ENCODE measurements at regions not wholly inside any gene's neighbourhood (a gene's known extent, or its start where the extent isn't known, plus 50 kb on each side); places are given as distances from the start of the nearest gene placed in this dataset.
A peak's percentile ranks its signal among the peaks of the same experiment; 100 is the strongest.

DNA sequence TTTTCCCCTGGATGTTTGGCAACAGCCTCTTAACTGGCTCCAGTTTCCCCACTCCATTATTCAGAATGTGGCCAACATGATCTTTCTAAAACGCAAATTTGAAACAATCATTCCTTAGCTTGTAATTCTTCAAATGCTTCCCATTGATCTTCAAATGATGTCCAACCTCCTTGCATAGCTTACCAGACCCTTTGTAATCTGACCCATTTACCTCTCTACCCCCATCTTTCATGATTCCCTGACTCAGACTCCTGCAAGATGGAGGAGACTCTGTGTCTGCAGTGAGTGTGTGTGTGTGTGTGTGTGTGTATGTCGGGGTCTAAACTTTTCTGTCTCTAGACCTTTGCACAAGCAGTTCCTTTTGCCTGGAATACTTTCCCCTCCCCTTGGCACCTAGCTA, 515.7 kb upstream of the PROK2 start:
- no peak overlapping the region for H3K4me3 ChIP-seq (ENCODE audit: low read depth, low read length)
- DNase-seq (ENCODE audit: low read depth): no peak
- in situ Hi-C loops (cut with HindIII; ENCODE audit: low sequenced_read_pairs): no loop called here
- TF ChIP-seq, protein P1, sequence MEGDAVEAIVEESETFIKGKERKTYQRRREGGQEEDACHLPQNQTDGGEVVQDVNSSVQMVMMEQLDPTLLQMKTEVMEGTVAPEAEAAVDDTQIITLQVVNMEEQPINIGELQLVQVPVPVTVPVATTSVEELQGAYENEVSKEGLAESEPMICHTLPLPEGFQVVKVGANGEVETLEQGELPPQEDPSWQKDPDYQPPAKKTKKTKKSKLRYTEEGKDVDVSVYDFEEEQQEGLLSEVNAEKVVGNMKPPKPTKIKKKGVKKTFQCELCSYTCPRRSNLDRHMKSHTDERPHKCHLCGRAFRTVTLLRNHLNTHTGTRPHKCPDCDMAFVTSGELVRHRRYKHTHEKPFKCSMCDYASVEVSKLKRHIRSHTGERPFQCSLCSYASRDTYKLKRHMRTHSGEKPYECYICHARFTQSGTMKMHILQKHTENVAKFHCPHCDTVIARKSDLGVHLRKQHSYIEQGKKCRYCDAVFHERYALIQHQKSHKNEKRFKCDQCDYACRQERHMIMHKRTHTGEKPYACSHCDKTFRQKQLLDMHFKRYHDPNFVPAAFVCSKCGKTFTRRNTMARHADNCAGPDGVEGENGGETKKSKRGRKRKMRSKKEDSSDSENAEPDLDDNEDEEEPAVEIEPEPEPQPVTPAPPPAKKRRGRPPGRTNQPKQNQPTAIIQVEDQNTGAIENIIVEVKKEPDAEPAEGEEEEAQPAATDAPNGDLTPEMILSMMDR (IDR thresholded peaks at IDR 0.05; ENCODE audit: low read depth, low read length, missing control alignments): no peak

DNA sequence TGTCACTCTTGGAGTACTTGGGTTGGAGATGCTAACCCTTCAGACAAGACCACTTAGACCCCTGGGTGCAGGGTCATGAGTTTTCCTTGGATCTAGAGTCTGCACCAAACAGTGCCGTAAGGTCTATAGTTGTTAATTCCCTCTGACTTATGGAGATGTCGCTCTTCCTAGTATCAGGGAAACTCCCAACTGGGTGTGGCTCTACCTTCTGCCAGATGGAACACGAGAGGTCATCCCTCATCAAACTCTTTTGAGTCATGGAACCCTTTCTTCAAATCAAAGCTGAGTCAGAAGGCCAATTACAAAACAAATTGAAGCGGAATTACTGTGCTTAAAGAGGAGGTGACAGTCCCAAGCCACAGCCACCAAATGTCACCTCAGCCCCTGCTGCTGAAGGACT, 514.9 kb upstream of the PROK2 start:
- no peak for DNase-seq (ENCODE audit: low read depth)
- in situ Hi-C loops (cut with HindIII; ENCODE audit: low sequenced_read_pairs): no loop called here
- no peak overlapping the region for H3K4me3 ChIP-seq (ENCODE audit: low read depth, low read length)
- TF ChIP-seq, protein P1 (IDR thresholded peaks at IDR 0.05; ENCODE audit: low read depth, low read length, missing control alignments): no peak

DNA sequence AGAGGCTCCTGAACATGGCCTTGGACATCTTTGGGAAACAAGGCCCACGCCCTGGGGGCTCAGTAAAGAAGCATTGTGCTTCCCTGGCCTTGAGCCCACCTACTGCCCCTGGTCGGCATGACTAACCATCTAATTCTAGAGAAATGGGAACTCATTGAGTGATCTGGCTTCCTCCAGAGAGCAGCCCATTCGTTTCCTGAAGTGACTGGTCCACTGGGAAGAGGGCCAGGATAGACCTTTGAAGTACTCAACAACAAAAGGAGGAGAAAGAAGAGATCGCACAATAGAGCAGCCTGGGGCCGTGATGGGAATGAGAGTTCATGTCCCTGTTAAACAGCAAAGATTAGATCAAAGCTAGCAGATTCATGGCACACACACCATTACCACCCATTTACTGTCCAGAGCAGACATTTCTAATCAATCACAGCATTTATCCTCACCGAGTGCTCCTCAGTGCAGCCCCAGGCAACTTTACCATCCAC, 514.4 kb upstream of the PROK2 start:
- peak; percentile 53 for DNase-seq (ENCODE audit: low read depth)
- in situ Hi-C loops (cut with HindIII; ENCODE audit: low sequenced_read_pairs): no loop called here
- H3K4me3 ChIP-seq (ENCODE audit: low read depth, low read length): no peak overlapping the region
- TF ChIP-seq, protein P1 (IDR thresholded peaks at IDR 0.05; ENCODE audit: low read depth, low read length, missing control alignments): no peak

DNA sequence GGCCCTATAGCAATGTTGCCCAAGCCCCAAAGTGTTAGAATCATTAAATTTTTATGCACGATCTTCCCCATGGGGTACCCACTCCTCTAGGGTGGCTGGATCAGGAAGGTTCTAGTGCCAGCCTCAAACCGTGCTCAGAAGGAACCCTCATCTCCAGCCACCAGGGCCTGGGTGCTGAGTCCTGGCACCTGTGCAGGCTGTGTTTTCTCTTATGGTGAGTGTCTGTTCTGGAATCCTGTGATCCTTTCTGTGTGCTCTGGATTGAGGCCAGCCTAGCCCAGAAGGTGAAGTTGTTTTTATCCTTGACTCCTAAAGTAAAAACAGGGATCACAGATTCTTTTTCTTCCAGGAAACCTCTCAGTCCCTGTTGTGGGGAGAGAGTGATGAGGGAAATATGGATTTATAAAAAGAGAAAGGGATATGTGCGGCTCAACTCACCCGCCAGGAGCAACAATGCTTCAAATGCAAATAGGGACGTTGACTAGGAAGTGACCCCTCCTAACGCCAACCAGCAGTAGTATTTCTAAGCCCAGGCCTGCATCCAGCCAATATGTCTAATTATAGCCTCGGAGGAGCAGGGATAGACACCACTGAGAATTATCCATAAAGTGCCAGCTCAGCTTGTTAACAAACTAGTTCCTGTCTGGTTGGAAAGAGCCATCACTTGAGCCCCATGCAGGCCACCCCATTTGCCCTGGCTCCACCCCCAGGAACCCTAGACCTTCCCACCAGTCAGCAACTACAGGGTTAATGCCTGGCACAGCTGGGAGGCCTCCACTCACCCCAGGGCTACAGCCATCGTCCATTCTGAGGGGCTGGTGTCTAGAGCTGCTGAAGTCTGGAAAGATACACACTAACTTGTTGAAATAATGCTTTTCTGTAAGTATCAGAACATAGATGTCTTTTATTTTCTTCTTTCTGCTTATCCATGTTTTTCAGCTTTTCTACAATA, 513.5 kb upstream of the PROK2 start:
- TF ChIP-seq, protein P1 (IDR thresholded peaks at IDR 0.05; ENCODE audit: low read depth, low read length, missing control alignments): no peak
- H3K4me3 ChIP-seq (ENCODE audit: low read depth, low read length): no peak overlapping the region

DNA sequence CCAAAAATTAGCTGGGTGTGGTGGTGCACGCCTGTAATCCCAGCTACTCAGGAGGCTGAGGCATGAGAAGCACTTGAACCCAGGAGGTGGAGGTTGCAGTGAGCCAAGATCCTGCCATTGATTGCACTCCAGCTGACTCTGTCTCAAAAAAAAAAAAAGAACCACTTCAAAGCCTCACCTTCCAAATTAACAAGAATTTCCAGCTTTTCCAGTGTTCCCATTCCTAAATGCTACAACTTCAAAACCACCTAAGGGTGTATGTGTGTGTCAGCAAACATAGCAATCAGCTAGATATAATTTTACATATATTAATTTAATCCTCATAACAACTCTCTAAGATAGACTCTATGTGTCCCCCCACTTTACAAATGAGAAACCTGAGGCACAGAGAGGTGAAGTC, 512.5 kb upstream of the PROK2 start:
- no peak overlapping the region for H3K4me3 ChIP-seq (ENCODE audit: low read depth, low read length)
- TF ChIP-seq, protein P1 (IDR thresholded peaks at IDR 0.05; ENCODE audit: low read depth, low read length, missing control alignments): no peak
- in situ Hi-C loops (cut with HindIII; ENCODE audit: low sequenced_read_pairs): no loop called here
- DNase-seq (ENCODE audit: low read depth): no peak

More for the DNA sequence above, 513.5 kb upstream of the PROK2 start:
- in situ Hi-C loops (cut with HindIII; ENCODE audit: low sequenced_read_pairs): no loop called here
- DNase-seq (ENCODE audit: low read depth): no peak

DNA sequence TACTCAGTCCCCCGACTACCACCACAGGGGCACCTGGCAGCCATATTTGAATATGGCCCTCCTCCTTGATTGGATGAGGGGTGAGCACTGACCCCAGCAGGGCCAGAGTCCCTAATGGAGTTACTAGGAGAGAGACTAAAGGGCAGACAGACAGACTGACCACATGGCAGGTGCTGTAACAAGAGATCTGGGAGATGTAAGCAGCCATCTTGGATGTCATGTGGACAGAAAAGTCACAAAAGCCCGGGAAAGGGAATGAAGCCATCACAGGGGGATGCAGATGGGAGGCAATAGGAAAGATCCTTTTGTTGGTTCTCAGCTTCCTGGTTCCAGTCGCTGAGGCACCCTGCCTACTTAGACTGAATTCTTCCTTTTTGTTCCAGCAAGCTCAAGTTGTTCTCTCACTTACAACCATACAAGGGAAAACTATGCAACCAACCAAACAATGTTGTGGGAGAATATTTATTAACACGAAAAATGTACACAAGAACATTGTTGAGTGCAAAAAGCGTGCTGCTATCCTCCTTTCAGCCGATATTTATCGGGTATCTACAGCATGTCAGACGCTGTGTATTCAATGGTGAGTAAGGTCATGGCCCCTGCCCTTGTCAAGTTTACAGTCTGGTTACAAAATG, 511.6 kb upstream of the PROK2 start:
- in situ Hi-C loops (cut with HindIII; ENCODE audit: low sequenced_read_pairs): no loop called here
- no peak overlapping the region for H3K4me3 ChIP-seq (ENCODE audit: low read depth, low read length)
- TF ChIP-seq, protein P1 (IDR thresholded peaks at IDR 0.05; ENCODE audit: low read depth, low read length, missing control alignments): no peak
- DNase-seq (ENCODE audit: low read depth): no peak
